Hematopoietic multipotent progenitor cell (in vitro differentiated cells): ENCODE measurements at regions not wholly inside any gene's neighbourhood (a gene's known extent, or its start where the extent isn't known, plus 50 kb on each side); places are given as distances from the start of the nearest gene placed in this dataset.

Experiments used
- DNase-seq, 3 donors: peaks; one replicate each; pipeline ENCODE4 v3.0.0-alpha.2; 2011 to 2015; ENCODE audit warnings: low read depth in 2 of 3, low spot score in 2 of 3

DNA sequence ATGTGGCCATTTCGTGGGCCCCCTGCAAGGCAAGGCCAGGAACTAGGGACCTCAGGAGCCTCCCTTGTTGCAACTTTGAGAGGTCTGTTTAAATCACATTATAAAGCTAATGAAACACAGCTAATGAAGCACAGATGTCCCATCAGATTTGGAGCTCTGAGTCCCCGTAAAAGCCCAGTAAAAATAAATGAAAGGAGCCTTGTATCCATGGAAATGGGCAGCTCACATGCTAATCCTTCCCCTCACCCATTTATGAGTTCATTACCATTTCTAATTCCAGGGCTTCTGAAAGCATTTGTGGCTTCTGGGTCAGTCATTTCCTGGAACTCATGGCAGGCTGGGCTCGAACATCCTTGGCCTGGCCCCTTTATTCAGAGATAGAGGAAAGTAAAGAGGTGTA lies 274.8 kb downstream of the SS18 start:
- DNase-seq: no peak

DNA sequence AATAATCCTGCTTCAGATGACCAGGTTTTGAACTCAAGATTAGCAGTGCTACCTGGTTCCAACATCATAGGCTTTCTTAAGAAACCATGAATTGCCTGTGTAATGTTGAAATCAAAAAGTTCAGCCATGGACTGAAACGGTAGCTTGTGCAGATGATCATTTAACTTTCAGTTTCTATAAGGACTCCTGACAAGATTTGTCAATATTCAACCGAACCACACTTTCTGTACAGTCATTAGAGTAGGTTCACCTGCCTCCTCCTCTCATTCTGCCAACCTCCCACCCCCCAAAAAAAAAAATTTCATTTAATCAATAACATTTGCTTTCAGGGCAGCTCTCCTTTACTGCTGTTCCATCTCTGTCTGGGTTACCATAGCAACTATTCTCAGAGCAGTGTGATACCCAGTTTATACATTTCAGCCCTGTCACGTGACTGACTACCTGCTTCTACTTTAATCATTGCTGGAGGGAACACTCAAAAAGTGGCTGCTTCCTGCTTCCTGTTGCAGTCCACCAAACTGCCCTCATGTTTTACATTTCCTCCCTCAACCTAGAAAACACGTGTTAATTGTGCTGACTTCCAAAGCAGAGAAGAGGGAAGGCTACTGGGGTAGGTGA lies 275.5 kb downstream of the SS18 start:
- no peak for DNase-seq

DNA sequence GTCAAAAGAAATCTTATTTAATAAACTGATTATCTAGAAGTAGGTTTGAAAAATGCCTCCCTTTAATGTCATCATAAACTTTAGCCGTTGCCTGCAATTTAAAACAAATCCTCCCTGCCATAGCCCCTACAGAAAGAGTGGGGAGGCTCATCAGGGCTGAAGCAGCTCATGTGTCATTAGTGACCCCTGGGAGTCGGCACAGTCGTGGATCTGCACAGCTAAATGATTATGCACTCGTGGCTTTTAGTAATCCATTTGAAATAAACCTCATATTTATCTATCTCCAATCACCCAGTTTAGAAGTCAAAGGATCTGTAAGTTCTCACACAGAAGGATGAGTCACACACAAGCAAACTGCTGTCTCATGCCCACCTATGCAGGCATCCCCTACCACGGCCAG lies 277.3 kb downstream of the SS18 start:
- DNase-seq: no peak

DNA sequence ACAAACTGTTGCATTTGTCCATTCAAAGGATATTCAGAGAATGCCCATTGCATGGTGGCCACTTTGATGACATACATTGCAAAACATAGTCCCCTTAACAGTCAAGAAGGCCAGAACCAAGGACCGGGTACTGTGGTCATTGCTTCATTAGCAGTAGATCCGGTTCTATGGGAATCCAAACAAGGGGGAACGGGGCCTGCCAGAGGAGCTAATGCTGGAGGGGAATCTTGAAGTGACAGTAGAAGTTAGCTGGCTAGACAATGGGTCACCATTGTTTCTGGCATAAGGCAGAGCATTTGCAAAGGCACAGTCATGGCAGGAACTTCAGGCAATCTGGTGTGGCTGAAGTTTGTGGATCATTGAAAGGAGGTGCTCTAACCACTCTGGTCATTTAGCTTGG lies 279.7 kb downstream of the SS18 start:
- no peak for DNase-seq

DNA sequence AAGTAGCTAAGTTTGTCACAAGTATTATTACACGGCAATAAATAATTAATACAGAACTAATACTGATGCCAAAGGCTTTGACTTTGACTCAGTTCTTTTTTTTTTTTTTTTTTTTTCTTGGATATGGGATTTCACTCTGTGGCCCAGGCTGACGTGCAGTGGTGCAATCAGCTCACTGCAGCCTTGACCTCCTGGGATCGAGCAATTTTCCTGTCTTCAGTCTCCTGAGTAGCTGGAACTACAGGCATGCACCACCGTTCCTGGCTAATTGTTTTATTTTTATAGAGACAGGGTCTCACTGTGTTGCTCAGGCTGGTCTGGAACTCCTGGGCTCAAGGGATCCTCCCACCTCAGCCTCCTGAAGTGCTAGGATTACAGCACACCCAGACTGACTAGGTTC lies 284.5 kb downstream of the SS18 start:
- DNase-seq: no peak

DNA sequence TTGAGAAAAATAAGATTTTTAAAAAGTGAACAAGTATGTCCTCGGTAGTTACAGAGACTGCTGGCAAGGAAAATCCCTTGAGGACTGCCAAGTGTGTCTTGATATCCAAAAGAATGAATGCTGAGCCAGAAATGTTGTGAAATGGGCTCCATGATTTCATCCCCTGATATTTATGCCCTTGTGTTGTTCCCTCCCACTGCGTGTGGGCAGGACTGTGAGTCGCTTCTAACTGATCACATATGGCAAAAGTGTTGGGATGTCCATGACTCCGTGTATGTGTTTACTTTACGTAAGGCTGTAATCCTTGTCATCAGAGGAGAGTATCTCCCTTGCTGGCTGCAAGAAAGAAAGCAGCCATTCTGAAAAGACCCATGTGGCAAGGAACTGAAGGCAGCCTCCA lies 285.1 kb downstream of the SS18 start:
- no peak for DNase-seq

DNA sequence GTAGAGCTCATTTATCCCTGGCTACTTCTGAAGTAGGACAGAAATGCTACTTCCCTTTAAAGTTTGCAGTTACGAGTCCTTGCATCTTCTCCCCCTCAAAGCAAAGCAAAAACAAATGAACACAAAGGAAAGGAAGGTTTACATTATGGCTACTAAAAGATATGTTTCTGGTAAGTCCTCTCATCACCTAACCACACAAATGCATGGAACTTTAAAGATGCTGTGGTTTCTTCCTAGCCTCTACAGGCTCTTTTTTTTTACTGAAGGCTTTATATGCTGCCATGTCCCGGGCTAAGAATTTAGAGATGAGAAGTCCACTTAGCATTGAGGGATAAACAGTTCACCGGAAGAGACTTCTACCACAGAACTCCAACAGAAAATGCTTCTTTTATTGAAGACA lies 291.2 kb downstream of the SS18 start:
- no peak for DNase-seq

DNA sequence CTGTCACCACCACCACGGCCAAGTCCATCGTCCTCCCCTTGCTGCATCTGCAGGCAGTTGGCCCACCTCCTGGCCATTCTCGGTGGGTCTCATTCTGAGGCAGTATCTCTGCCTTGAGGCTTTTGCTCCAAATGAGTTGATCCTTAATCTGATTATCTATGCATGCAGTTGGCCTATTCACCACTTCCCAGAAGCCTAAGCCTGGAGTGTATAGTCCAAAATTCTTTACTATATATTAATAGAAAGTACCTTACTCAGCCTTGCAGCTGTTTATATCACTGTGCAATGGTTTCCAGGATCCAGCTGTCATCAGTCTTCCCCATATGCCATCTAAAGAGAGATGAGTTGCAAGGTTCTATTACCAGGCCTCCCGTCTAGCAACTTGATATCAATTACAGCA lies 292.4 kb downstream of the SS18 start:
- no peak for DNase-seq

DNA sequence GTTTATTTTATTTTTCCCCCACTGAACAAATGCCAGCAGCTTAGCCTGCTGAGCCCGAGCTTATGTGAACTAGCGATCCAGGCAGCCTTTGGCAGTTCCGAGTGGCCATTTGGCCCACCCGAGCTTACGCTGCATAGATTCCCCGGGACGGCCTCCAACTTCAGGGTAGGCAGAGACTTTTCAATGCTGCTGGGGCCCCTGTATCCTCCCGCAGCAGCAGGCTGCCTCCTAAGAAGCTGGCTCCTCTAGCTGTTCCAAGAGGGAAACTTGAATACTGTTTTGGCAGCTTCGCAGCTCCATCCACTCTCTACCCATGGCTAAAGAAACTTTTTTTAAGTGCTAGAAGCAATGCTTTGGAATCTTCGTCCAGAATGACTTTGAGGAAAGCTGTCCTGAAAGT lies 295.2 kb downstream of the SS18 start:
- no peak for DNase-seq

DNA sequence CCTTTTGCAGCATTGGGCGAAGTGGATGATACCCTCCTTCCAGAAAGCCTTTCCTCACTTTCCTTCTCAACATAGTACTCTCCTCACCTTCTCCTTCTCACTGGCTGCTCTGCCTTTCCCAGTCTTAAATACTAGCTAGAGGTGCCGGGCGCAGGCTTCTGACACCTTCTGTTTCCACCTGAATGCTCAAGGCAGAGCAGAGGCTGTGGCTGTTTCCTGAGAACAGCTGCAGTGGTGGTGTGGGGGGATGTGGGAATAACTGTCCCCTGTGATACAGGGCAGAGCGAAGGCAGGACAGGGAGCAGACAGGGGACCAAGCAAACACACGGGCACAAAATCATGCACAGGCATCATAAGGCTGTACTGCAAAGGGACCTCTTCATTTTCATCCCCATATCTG lies 303.1 kb downstream of the SS18 start:
- no peak for DNase-seq

DNA sequence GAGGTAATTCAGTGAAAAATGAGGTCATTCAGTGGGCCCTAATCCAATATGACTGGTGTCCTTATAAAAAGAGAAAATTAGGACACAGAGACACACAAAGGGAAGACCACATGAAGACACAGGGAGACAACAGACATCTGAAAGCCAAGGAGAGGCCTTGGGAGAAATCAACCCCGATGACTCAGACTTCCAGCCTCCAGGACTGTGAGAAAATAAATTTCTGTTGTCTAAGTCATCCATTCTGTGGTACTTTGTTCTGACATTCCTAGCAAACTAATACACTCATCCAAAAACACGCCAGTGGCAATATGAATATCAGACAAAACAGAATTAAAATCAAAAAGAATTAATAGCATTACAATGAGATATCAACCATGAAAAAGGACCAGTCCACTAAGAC lies 303.7 kb downstream of the SS18 start:
- DNase-seq: no peak

DNA sequence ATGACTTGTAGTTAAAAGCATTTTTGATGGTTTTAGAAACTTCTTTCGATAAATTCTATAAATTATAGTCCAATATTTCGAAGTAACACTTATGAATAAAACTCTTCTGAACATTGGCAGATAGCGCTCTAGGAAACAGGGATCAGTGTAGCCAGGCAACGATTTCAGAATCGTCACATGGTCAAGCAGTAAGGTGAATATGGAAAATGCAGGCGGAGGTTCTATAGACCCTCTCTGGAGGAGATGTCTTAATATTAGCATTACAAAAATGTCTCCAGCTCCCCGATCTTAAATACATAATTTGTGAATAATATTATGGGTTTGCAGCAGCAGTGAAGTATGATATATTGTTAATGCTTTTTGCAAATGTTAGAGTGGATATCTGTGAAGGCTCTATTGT lies 310.3 kb downstream of the SS18 start:
- DNase-seq: no peak

DNA sequence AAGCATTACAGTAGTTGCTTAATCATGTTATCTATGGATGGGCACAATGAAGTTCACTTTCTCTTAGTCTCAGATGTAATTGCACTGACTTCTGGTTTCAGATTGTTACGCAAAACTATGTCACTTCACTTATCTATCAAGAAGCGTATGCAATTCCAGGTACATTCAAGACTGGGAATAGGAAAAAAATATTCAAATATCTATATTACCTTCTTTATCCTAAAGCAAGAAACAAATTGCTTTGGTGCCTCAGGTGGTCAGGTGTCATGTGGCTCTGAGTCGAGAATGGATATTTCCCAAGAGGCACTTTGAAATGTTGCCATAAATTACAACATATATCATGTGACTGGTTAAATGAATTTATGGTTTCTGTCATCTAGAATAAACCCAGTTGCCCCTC lies 318.6 kb downstream of the SS18 start:
- DNase-seq: no peak

DNA sequence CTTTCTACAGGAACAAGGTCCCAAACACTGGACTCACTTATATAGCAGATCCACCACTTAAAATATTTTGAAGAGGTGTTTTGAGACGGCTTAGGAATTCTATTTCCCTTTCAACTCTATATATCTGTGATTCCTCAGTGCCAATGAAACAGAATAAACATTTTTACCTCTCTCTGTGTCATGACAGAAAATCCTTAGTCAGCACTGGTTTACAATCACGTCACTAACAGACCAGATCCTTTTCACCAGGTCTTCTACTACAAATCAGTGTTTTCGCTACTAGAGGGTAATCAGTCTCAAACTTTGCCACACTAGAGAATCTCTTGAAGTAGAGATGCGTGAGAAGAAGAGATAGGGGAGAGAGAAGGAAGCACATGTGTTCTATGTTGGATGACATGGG lies 325.6 kb downstream of the SS18 start:
- DNase-seq: no peak

DNA sequence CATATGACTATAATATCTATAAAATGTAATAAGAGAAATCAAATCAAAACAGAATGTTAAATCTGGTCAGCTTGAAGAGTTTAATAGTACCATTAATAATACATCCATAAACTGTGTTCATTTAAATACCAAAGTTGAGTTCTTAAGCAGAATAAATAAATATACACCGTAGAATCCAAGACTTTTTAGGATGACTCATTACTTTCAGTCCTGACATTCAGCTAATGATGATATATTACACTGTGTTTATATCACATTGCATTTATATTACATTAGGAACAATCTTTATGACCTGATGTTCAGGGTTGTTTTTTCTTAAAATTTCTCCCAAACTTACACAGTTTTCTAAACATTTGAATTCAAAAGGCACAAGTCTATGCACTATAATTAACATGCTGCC lies 331.3 kb downstream of the SS18 start:
- DNase-seq: no peak

DNA sequence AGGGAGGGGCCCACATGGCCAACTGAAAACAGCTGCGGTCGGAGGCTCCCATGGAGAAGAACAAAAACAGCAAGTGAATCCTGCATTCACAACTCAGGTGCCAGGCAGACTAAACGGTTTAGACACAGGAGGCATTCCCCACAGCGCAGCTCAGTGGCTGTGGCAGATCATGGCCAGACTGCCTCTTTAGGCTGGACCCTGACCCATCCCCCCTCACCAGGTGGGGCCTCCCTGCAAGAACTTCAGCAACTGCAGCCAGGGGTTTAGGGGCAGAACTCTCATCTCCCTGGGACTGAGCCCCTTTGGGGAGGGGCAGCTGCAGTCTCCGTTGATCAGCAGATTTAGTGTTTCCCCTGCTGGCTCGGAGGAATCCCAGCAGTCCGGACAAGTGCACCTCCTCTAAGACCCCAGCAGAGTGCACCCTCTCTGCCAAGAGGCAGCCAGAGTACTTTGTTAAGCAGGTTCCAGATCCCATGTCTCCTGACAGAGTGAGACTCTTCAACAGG lies 346.7 kb downstream of the SS18 start:
- no peak for DNase-seq

DNA sequence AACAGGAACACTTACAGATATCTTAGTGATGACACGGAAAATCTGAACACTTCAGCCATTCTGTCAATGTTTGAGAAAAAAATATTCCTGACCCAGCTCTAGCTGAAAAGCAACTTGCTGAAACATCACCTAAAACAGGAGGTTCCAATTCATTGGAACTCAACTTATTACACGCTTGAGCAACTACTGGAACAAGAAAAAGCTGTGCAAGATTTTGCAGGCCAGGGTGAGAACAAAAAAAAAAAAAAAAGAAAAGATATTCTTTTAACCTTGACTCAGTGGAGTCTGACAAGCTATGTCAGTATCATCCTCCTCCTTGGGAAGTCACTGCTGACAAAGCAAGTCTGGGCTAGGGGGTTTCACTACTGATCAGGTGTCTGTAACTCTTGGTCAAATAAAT lies 351.0 kb downstream of the SS18 start:
- no peak for DNase-seq

DNA sequence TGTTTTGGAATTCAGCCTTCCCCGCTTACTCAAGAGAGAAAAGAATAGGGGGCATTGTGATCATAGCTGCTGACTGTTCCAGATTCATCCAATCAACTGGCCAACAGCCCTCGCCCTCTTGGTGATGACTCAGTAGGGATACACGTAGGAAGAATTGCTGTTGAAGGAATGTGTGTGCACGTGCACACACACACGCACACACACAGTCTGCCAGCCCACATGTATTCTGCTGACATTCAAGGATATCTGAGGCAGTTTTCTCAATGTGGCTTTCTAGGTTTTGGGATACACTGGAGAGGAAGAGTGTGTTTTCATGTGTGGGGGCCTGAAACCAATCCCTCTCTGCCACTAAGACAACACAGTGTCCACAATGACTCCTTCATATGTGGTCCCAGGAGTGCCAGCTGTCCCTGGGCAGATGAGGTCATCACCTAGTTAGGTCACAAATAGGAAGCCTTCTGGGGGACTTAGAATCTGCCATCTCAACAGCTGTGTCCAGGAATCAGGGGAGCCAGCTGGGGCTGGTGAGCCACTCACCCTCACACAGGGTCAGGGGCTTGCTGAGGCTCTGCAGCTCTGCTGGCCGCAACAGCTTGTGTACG lies 352.6 kb downstream of the SS18 start:
- DNase-seq: no peak

DNA sequence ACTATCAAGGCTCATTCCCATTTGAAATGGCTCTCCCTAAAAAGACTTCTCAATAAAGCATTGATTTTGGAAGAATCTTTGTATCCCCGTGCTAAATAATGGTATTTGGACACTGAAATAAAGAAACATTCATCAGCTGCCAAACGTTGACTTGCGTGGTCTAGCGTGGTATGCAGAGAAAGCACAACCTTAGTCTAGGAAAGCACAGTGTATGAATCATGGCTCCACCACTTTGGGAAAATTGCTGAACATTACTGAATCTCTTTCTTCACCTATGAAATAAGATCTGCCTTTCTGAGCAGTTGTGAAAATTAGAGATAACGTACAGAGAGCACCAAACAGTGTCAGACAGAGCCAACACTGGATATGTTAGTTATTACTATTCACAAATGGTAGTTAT lies 353.9 kb downstream of the SS18 start:
- DNase-seq: no peak

DNA sequence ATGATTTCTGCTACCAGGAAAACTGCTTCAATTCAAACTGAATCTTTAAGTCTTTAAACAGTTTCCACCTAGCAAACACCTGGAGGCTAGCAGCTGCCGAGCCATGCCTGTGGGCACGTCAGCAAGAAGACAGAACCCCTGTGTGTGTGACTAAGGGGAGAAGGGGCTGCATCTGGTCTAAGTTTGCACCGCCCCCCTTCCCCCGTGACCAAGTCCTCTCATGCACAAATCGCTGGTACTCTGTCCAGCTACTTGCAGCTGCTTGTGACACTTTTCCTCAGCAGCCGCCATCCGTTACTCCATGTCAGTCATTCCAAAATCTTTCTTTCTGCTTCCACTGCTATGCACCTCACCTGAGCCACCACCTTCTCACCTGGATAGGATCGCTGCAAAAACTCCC lies 355.0 kb downstream of the SS18 start:
- DNase-seq: no peak

DNA sequence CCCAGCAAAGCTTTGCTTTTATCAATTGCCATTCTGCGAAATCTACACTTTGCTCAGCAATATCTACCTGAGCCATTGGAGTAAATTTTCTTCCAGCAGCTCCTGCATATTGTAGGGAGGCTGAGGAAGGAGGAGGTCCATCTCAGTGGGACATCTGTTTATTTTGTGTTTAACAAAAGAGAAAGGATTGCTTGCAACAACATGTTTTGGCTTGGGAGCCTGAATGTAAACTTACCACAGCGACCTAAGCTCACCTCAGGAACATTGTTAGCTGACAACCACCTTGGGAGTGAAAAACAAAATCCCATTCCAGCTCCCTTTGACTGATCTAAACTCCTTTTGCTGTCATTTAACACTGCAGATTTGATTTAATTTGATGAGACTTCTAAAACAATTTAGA lies 356.1 kb downstream of the SS18 start:
- DNase-seq: no peak

DNA sequence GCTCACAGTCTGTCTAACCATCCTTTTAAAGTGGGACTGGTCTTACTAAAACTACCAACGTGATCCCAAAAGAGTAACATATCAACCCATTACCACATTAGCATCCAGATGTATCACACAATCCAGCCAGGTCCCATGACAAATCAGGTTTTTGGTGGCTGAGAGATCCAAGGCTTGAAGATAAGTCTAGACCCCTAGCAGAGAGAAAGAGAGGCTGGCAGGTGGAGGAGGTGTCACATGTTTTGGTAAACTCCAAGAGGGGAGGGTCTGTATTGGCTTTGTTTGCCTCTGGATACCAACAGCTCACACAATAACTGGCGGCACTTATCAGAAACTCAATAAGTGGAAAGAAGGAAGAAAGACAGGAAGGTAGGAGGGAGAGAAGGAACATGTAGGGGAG lies 357.6 kb downstream of the SS18 start:
- DNase-seq: no peak

DNA sequence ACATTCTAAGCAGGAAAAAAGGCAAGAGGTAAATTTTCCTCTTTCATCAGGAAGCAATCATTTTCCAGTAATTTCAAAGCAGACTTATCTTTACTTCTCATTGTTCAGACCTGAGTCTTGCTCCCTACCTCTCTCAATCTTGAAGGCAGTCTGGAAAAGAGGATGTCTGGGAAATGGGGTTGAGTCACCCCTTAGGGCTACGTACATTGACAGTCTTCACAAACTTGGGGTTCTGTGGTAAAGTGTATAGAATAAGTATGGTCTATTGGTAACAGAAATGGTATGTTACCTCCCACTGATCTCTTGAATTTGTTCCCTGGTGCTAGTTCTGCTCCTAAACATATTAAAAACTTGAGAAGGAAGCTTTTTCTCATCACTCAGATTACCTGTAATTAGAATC lies 361.3 kb downstream of the SS18 start:
- no peak for DNase-seq
